Colon (tissue), 2 donors: ENCODE measurements at regions not wholly inside any gene's neighbourhood (a gene's known extent, or its start where the extent isn't known, plus 50 kb on each side); places are given as distances from the start of the nearest gene placed in this dataset.

ENCODE experiments used
- FAIRE-seq: peaks from 2 replicates; lab custom pipeline; 2012; peaks lifted over from hg19 to GRCh38; lab: Jason Lieb, UNC
- donor health status: control.
- donor health status: control.

DNA sequence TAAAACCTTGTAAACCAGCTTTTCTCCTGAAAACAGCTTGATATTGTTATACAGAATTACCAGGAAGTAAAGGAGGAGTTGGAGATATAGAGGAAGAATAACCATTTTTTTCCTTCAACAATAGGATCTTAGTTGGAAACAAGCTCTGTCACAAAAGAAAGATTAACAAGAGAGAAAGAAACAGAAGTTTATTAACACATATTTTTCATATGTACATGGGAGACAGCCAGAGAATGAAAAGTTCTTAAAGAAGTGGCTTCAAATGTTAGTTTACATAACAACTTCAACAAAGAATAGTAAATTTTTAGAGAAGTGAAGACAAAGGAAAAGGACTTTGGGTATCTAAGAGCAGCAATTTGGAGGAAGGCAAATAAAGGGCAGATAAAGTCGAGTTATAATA lies 94.9 kb upstream of the ANKRD50 start:
- FAIRE-seq, result no peak

DNA sequence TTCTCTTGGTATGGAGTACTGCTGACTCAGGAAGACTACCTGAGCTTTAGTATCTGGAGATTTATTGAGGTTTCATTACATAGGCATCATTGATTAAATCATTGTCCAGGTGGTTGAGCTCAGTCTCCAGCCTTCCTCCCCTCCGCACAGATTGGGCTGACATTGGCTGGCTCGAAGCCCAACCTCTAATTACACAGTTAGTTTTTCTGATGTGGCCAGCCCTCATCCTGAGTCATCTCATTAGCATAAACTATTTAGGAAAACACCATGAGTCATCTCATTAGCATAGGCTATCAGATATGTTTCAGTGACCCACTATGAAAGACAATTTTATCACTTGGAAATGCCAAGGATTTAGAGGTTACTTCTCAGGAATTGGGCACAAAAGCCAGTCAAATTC lies 93.9 kb upstream of the ANKRD50 start:
- FAIRE-seq, result no peak

DNA sequence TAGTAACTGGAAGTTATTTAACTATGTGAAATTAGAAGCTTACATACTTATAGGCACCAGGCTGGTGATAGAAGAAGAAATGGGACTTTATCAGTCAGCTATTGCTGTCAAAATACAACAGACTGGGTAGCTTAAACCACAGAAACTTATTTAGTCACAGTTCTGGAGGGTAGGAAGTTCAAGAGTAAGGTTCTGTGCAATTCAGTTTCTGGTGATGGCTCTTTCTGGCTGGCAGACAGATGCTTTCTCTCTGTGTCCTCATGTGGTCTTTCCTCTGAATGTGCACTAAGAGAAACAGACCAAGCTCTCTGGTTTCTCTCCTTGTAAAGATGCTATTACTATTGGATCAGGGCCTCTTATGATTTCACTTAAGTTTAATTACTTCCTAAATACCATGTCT lies 92.1 kb upstream of the ANKRD50 start:
- FAIRE-seq, result no peak

DNA sequence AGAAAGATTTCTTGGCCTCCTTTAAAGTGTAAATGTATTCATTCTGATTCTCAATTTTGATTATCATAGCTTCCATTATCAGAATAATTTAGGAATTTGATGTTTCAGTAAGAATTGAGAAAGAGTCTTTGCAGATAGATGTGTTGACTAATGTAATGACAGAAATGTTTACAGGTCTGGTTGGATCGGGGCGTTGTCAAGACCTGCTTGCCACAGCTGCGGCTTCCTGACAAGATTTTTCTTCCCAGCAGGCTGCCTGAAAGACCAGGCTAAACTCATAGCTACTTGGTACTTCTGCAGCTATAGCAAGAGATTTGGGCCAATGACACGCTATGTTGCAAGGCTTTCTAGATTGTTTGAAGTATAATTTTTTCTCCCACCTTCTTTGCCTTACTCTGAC lies 91.5 kb upstream of the ANKRD50 start:
- no peak for FAIRE-seq

DNA sequence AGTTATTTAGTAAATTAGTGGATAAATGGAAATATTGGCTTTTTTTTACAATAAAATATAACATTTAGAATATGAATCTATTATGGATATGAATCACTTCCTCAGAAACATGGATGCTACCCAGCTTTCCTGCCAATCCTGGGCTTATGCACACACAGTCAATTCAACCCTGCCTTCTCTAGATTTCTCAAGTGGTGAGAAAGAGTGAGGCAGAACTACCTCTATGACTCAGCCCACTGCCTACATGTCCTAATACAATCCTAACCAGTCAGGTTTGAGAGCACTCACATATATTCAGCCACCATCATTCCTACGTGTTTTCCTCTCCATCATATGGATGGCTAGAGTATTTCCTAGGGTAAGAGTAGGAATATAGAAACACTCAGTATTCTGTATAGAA lies 91.1 kb upstream of the ANKRD50 start:
- no peak for FAIRE-seq

DNA sequence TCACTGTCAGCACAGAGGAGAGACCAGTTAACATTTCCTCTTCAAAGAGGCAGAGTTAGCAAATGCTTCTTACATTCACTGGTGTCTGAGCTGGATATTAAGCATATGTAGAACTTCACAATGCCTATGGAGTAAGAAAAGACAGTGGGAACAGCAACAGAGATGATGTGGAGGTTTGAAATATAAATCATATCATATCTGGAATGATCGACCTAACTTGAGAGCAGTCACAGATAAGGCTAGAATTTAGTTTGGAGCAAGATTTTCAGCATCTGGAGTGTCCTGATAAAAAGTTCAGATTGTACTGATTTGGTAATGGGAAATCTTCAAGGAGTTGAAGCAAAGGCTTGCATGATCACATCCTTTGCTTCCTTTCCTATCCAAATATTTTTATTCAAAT lies 90.5 kb upstream of the ANKRD50 start:
- FAIRE-seq, result no peak

DNA sequence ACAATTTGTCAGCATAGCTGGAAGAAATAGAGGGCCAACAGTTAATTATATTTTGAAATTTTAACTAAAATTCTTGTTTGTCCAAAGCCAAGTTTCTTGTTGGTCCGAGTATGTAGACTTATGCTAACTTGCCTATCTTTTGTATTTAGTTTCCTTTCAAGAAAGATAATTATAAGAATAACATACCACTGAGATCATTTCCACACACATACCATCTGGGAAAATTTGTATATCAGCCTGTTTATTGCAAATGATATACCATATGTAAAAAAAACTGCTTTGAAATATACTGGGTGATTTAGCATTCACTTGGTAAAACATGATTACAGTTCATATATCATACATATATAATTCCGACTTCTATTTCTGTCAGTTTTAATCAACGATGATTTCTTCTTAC lies 84.7 kb upstream of the ANKRD50 start:
- no peak for FAIRE-seq

DNA sequence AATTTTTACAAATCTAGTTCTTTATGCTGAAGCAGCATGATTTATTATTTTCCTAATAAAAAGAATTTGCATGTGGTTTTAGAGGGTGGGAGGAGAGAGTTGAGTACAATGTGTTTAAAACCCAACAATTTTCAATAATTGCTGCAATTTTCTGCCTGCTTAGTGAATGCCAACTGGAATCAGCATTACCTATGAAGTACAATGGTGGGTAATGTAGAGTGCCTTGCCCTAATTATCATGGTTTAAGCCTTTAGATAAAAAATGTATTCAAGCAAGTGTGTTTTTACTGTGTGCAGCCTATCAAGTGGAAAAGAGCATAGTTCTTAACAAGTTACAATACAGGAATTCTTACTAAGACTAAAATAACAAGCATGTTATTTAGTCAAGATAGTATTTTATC lies 77.9 kb upstream of the ANKRD50 start:
- no peak for FAIRE-seq

DNA sequence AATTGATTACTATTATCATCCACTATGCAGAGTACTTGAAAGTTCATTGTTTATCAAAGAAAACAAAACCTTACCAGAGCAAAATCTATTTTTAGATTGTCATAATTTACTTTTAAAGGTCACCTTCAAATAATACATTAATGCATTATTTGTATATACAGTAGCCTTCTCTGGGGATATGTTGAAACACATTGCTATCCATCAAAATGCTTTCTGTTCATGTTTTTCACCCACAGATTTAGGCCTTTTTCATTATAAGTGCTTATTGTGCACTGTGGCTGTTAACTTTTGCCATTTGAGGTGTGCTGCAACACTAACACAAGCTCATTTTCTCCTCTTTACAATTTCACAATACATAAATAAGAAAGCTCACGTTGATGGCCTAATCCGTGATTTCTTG lies 74.1 kb upstream of the ANKRD50 start:
- no peak for FAIRE-seq

DNA sequence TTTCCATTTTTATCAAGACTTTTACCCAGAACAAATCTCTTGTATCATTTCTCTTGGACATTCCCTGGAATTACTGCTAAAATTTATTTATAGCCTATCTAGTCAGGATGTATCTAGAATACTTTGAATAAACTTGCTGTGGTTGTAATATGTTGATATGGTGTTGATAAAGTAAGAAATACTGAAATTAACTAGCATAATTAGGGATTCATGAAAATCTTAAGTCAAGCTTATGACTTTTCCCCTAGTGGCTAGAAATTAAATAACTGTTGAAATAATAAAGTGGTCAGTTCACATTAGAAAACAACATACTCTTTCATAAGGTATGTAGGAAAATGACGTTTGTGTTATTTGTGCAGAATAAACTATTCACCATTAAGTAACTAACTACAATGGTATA lies 73.1 kb upstream of the ANKRD50 start:
- peak; percentile 33 for FAIRE-seq

DNA sequence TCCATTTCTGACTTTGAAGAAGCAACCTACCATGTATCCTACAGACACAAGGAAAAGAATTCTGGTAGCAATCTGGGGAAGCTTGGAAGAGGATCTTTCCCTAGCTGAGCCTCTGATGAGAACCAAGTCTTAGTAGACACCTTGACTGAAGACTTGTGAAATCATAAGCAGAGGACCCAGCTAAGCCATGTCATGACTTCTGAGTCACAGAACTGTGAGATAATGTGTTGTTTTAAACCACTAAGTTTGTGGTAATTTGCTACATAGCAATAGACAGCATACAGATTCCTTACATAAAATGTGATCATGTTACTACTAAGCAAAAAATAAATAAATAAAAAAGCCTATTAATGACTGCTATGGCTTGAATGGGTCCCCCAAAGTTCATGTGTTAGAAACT lies 71.3 kb upstream of the ANKRD50 start:
- no peak for FAIRE-seq

DNA sequence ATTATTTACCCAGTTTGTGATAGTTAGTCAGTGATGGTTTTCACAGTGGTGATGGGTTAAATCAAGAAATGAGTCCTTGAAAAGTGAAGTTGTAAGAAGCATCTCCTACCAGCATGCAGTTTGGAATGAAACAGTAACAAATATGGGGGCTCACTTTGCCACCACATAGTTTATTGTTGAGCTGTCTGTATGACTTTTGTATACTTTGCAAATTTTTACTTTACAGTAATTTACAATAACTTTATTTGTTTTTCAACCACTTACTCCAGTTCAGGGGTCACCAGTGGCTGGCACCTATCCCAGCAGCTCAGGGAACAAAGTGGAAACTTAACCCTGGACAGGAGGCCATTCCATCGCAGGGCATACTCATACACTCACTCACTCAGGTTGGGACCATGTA lies 64.5 kb upstream of the ANKRD50 start:
- no peak for FAIRE-seq

DNA sequence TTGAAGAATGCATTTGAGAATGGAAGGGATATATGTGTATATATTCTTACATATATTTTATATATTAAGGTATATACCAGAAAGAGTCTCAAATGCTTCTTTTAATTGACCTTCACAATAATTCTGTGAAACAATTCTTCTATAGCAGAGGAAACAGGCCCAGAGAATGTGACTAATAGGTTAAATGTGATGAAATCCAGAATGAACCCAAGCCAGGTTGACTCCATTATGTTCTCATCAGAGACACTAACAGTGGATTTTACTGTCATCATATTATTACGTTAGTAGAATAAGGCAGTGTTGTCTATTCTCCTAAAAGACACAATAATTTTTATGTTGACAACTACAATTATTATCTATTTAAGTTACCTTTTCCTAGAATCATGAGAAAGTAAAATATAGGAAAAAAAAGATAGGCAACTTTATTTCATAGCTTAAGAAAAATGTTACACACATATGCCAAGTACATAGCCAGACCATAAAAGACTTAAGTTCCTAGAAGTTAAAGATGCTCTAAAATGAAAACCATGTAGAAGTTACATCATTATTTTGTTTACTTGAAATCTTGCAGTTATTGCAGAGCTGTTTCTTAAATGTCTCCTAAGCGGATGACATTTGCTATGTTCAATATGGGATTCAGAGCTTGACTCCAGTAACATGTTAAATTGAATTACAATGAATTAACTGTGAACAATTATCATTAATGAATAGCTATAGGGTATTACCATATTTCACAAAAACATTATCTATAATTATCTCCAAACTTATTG lies 56.2 kb upstream of the ANKRD50 start:
- no peak for FAIRE-seq

DNA sequence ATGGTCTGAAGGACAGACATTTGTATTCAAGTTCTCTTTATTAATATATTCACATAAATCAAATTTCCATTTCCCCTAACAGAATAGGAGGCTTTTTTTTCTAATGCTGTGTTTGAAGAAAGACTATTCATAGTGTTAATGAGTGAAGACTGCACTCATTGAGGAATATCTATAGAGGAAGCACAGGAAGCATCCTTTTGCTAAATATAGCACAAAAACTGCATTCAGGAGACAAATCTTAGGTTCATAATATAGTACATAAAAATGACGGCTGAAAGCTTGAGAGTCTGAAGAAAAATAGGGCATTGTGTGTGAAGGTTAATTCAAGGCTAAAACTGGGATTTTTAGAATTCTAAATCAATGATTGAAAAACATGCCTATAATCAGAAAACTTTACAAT lies 50.4 kb upstream of the ANKRD50 start:
- no peak for FAIRE-seq
